ENCODE measurements at regions not wholly inside any gene's neighbourhood (a gene's known extent, or its start where the extent isn't known, plus 50 kb on each side); places are given as distances from the start of the nearest gene placed in this dataset.
"Not testable (repeated sequence)": the region's sequence is repeated elsewhere in the genome, so short reads cannot be mapped to it uniquely, and the experiment has no call there.

DNA sequence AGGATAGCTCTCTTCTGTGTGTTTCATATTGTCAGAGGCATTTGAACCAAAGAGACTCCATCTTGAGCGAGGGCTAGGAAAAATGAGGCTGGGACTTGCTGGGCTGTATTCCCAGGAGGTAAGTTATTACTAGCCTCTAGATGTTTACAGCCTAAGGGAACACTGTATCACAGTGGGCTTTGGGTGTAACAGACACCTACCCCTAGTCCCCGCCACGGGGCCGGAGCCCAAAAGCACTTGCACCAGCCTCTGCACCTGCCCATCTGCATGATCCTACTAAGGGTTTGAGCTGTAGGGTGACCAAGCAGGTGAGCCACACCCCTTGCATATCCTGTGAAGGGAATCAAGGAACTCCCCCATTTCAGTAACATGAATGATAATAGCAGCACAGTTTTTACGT, 1972.2 kb downstream of the OLFM4 start:
- no peak for DNase-seq
- TF ChIP-seq, protein P1, sequence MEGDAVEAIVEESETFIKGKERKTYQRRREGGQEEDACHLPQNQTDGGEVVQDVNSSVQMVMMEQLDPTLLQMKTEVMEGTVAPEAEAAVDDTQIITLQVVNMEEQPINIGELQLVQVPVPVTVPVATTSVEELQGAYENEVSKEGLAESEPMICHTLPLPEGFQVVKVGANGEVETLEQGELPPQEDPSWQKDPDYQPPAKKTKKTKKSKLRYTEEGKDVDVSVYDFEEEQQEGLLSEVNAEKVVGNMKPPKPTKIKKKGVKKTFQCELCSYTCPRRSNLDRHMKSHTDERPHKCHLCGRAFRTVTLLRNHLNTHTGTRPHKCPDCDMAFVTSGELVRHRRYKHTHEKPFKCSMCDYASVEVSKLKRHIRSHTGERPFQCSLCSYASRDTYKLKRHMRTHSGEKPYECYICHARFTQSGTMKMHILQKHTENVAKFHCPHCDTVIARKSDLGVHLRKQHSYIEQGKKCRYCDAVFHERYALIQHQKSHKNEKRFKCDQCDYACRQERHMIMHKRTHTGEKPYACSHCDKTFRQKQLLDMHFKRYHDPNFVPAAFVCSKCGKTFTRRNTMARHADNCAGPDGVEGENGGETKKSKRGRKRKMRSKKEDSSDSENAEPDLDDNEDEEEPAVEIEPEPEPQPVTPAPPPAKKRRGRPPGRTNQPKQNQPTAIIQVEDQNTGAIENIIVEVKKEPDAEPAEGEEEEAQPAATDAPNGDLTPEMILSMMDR (IDR thresholded peaks at IDR 0.05; ENCODE audit: low read depth, low read length) = no peak
- no peak overlapping the region for H3K4me3 ChIP-seq (ENCODE audit: low read depth, low read length)

DNA sequence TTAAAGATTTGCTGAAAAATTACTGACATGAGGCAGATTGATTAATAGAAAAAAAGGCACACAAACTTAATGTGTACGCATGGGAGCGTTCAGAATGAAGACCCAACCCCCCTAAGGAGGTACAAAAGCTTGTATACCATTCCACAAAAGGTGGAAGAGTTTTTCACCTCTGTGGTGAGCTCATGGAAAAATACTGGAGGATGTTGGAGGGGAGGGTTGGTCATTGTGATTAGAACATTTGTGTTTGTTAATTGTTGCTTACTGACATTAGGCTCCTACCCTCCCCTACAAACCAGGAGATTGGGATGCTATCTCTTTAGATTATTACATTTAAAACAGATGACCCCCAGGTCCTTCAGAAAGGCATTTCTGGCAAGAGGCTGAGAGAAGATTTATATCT, 1973.3 kb downstream of the OLFM4 start:
- Histone ChIP-seq H3K4me3 (ENCODE audit: low read depth, low read length) (no peak overlapping the region), H3K27me3 (no peaks in the 10 kb centered on the region), H3K4me1 (no peaks in the 10 kb centered on the region), H3K36me3 (no peaks in the 10 kb centered on the region), H3K9me3 (no peaks in the 10 kb centered on the region)
- TF ChIP-seq, protein P1 (IDR thresholded peaks at IDR 0.05; ENCODE audit: low read depth, low read length) = no peak
- no peak for DNase-seq

More for the DNA sequence above, 1972.2 kb downstream of the OLFM4 start:
- Histone ChIP-seq H3K27me3 (no peaks in the 10 kb centered on the region), H3K9me3 (no peaks in the 10 kb centered on the region), H3K4me1 (no peaks in the 10 kb centered on the region), H3K36me3 (no peaks in the 10 kb centered on the region)

DNA sequence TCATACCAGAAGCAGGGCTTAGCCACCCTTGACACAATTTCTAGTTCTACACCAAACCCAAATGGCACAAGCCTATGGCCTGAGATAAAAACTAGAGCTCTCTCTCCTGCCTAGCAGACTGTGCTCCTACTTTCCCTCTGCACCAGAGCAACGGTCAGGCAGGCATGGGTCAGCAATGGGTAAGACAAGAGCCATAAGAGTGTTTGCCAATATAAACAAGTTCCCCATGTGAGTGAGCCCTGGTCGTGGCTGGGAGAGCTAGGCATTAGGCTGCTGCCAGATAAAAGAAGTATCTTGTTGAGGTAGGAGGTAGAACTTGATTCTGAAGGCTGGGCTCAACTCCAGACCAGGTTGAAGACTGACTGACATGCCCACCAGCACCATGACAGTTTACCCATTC, 1979.1 kb downstream of the OLFM4 start:
- no peaks in the 10 kb centered on the region for H3K27me3 ChIP-seq

DNA sequence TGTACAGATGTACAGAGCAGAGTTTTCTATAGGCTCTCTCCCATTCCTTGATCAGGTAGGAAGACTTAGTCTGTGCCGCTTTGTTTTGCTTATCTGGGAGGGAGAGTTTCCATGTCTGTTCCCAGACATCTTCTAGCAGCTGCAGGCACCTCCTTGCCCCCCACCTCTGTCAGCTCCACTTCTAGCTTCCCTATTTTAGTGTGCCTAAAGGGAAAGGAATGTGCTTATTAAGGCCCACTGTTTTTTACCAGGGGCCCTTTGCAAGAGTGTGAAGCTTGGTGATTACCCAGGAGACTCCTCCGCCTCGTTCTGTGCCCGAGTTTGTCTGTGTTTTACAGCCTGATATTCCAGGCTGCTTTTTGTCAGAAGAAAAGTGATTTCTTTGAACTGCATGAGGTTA, 1984.4 kb downstream of the OLFM4 start:
- no peaks in the 10 kb centered on the region; the same call in 1 of the 2 replicates for H3K9me3 ChIP-seq
- H3K36me3 ChIP-seq = no peaks in the 10 kb centered on the region
- no peaks in the 10 kb centered on the region for H3K4me1 ChIP-seq
- no peak for DNase-seq
- no peaks in the 10 kb centered on the region for H3K27me3 ChIP-seq
- TF ChIP-seq, protein P1 (IDR thresholded peaks at IDR 0.05; ENCODE audit: low read depth, low read length) = no peak
- H3K4me3 ChIP-seq (ENCODE audit: low read depth, low read length) = no peak overlapping the region

More for the DNA sequence above, 1979.1 kb downstream of the OLFM4 start:
- no peak for DNase-seq
- H3K36me3 ChIP-seq = no peaks in the 10 kb centered on the region
- H3K9me3 ChIP-seq = no peaks in the 10 kb centered on the region; the same call in 1 of the 2 replicates
- TF ChIP-seq, protein P1 (IDR thresholded peaks at IDR 0.05; ENCODE audit: low read depth, low read length) = no peak
- no peak overlapping the region for H3K4me3 ChIP-seq (ENCODE audit: low read depth, low read length)
- H3K4me1 ChIP-seq = no peaks in the 10 kb centered on the region

DNA sequence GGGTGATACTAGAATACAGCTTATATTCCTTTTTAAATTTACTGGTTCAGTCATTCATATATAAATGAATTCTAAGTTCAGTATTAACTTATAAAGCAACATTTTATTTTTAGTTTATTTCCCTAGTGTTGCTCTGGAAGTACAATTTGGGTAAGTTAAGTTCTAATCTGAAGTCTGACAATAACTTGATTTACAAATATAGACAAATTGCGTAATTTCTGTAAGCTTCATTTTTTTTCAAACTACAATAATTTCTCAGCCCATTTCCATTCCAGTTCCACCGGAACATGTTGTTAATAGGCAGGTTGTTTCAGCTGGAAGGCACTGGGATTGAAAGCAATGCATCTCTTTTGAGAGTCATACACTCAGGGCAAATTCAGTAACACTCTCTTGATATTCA, 2000.7 kb downstream of the OLFM4 start:
- H3K36me3 ChIP-seq = no peaks in the 10 kb centered on the region
- no peaks in the 10 kb centered on the region for H3K27me3 ChIP-seq
- no peak for DNase-seq
- no peaks in the 10 kb centered on the region for H3K4me1 ChIP-seq
- no peak overlapping the region for H3K4me3 ChIP-seq (ENCODE audit: low read depth, low read length)
- TF ChIP-seq, protein P1 (IDR thresholded peaks at IDR 0.05; ENCODE audit: low read depth, low read length) = no peak
- no peaks in the 10 kb centered on the region for H3K9me3 ChIP-seq

DNA sequence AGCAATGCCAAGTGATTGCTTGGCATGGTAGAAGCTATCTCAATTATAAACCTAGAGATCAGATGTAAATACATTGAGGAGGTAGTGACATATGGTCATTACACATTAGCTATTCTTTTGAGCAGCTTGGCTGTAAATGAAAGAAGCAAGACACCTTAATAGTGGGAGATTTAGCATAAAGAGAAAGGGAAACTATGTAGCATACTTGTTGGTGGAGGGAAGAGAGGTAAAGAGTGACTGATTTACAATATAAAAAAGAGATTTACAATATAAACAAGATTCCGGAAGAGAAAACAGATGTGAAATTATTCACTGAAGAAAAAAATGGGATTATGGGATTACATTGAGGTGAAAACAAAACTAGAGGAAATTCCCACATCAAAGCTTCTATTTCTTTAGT, 2009.6 kb downstream of the OLFM4 start:
- Histone ChIP-seq H3K9me3 (no peaks in the 10 kb centered on the region), H3K4me1 (no peaks in the 10 kb centered on the region), H3K4me3 (ENCODE audit: low read depth, low read length) (no peak overlapping the region), H3K27me3 (no peaks in the 10 kb centered on the region), H3K36me3 (no peaks in the 10 kb centered on the region)
- TF ChIP-seq, protein P1 (IDR thresholded peaks at IDR 0.05; ENCODE audit: low read depth, low read length) = no peak
- DNase-seq = no peak

DNA sequence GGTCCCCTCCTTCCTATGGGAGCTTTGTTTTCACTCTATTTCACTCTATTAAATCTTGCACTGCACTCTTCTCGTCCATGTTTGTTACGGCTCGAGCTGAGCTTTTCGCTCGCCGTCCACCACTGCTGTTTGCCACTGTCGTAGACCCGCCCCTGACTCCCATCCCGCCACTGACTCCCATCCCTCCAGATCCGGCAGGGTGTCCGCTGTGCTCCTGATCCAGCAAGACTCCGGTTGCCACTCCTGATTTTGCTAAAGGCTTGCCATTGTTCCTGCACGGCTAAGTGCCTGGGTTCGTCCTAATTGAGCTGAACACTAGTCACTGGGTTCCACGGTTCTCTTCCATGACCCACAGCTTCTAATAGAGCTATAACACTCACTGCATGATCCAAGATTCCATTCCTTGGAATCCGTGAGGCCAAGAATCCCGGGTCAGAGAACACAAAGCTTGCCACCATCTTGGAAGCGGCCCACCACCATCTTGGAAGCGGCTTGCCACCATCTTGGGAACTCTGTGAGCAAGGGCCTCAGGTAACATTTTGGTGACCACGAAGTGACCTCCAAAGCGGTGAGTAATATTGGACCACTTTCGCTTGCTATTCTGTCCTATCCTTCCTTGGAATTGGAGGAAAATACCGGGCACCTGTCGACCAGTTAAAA, 2025.4 kb downstream of the OLFM4 start:
- H3K4me3 ChIP-seq (ENCODE audit: low read depth, low read length); H3K9me3 ChIP-seq; H3K27me3 ChIP-seq; H3K4me1 ChIP-seq; H3K36me3 ChIP-seq; DNase-seq: not testable (repeated sequence)

DNA sequence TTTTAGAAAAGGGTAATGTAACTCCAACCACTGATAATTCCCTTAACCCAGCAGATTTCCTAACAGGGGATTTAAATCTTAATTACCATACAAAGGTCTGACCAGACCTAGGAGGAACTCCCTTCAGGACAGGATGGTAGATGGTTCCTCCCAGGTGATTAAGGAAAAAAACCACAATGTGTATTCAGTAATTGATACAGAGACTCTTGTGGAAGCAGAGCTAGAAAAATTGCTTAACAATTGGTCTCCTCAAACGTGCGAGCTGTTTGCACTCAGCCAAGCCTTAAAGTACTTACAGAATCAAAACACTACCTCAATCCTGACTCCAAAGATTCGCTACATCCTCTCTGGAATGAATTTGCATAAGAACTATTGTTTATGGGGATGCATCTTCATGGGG, 2027.1 kb downstream of the OLFM4 start:
- H3K4me3 ChIP-seq (ENCODE audit: low read depth, low read length); DNase-seq; H3K9me3 ChIP-seq; H3K36me3 ChIP-seq; H3K4me1 ChIP-seq; H3K27me3 ChIP-seq: not testable (repeated sequence)
